NT2/D1 (cell line): ENCODE measurements at regions not wholly inside any gene's neighbourhood (a gene's known extent, or its start where the extent isn't known, plus 50 kb on each side); places are given as distances from the start of the nearest gene placed in this dataset.

ENCODE experiments used
- DNase-seq: peaks from one replicate; pipeline ENCODE4 v3.0.0-alpha.2; 2011; ENCODE audit warnings: low read depth, low spot score
- H3K27me3 ChIP-seq: 2 replicates; pipeline ENCODE4 v1.6.0; 2011; ENCODE audit warnings: mild to moderate bottlenecking; ENCODE audit not compliant: insufficient read length, insufficient read depth
- H3K36me3 ChIP-seq: 2 replicates; pipeline ENCODE4 v1.6.1; 2011; ENCODE audit warnings: mild to moderate bottlenecking, low read length, mixed read lengths; ENCODE audit not compliant: insufficient read depth, insufficient read length
- H3K4me1 ChIP-seq: 2 replicates; pipeline ENCODE4 v1.5.1; 2011; ENCODE audit not compliant: insufficient read depth, insufficient read length
- H3K4me3 ChIP-seq: 2 replicates; pipeline ENCODE4 v1.5.1; 2011; ENCODE audit warnings: low read depth; ENCODE audit not compliant: insufficient read length
- H3K9ac ChIP-seq: 2 replicates; pipeline ENCODE4 v1.6.0; 2011; ENCODE audit warnings: low read depth; ENCODE audit not compliant: insufficient read length
- H3K9me3 ChIP-seq: 2 replicates; pipeline ENCODE4 v1.5.1; 2011; ENCODE audit warnings: mild to moderate bottlenecking, low read length; ENCODE audit not compliant: insufficient read depth
- SUZ12 ChIP-seq: IDR thresholded peaks from 2 replicates; pipeline ENCODE4 v1.6.1; 2011; ENCODE audit not compliant: insufficient read length, insufficient read depth; ENCODE audit errors: extremely low read depth
- YY1 ChIP-seq: IDR thresholded peaks from 2 replicates; pipeline ENCODE4 v1.6.1; 2011; ENCODE audit not compliant: insufficient read length, insufficient read depth
- ZNF274 ChIP-seq: IDR thresholded peaks from 2 replicates; pipeline ENCODE4 v1.6.1; 2011; ENCODE audit warnings: mild to moderate bottlenecking, low read depth, low read length

DNA sequence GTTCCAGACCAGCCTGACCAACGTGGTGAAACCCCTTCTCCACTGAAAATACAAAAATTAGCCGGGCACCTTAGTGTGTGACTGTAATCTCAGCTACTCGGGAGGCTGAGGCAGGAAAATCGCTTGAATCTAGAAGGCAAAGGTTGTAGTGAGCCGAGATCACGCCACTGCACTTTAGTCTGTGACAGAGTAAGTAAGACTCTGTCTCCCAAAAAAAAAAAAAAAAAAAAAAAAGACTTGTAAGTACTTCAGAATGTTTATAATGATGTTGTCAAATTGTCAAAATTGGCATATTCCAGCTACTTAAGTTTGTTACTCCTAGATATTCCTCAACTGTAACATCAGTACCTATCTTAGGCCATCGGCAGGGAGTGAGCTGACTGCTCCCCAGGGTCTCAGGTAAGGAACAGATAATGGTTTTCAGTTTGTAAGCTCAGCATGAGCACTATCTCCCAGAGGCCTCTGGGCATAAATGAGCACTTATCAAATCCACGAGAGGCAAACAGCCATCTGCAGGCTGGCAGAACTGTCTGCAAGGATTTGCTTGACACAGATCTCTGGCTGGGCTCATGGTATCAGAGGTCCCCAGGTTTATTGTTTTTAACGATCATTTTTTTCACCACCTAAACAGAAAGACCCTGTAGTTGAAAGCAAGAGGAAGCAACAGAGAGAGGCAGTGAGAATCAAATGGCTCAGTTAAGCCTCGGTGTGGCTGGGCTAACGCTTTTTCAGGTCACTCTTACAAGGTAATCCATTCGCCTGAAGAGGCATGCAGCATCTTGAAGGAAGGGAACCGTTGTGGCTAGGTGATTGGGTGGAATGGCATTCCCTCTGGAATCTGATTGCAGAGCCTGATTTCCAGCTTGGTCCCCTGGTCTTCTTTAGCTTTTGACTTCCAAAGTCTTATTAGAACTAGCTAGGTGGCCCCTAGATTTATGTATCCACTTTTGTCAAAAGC, 115.9 kb downstream of the LY86 start:
- Histone ChIP-seq H3K4me1 (peaks cover 1% of the 10 kb centered on the region), H3K27me3 (no peaks in the 10 kb centered on the region), H3K9me3 (no peaks in the 10 kb centered on the region), H3K4me3 (no peak overlapping the region), H3K36me3 (no peaks in the 10 kb centered on the region), H3K9ac (no peak overlapping the region)
- TF ChIP-seq ZNF274, result no peak
- no peak for TF ChIP-seq SUZ12
- no peak for TF ChIP-seq YY1
- no peak for DNase-seq

DNA sequence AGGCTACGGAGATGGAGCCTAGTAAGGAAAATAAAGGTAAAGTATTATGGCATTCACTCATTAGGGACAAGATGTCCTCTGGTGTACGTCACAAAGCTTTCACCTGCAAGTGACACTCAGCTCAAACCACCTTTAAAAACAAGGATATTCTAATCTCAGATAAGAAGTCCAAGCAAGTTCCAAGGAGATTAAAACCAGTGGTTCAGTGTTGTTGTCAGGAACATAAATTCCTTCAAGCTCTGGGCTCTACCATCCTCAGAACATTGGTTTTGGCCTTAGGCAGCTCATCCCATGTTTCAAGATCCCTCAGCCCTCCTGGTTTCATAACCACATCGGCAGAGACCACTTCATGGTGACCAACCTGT, 116.5 kb downstream of the LY86 start:
- Histone ChIP-seq H3K9ac (no peak overlapping the region), H3K9me3 (no peaks in the 10 kb centered on the region), H3K36me3 (no peaks in the 10 kb centered on the region), H3K4me3 (no peak overlapping the region), H3K4me1 (no peaks in the 10 kb centered on the region), H3K27me3 (no peaks in the 10 kb centered on the region)
- no peak for DNase-seq
- no peak for TF ChIP-seq SUZ12
- TF ChIP-seq YY1, result no peak
- no peak for TF ChIP-seq ZNF274

DNA sequence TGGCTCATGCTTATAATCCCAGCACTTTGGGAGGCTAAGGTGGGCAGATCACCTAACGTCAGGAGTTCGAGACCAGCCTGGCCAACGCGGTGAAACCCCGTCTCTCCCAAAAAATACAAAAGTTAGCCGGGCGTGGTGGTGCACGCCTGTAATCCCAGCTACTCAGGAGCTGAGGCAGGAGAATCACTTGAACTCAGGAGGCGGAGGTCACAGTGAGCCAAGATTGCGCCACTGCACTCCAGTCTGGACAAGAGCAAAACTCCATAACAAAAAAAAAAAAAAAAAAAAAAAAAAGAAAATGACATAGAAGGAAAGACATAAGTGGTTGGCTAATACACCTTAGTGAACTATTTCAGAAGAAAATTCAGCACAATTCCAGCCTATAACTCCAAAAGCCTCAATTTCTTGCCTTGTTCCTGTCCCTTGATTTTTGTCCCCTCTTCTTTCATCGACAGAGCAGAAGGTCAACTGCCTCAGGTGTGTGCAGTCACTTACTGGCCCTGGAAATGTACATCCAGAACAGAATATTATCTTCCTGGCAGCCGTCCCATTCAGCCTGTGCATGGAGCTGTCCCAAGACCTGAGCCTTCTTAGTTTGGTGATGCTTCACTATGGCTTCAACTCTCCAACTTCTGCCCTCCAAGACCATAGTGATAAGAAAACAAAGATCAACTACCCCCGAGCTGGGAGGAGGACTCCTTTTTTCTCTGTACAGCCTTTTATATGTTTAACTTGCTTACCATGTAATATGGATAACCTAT, 117.6 kb downstream of the LY86 start:
- no peaks in the 10 kb centered on the region for H3K4me1 ChIP-seq
- TF ChIP-seq YY1 (no peak), SUZ12 (no peak), ZNF274 (no peak)
- no peaks in the 10 kb centered on the region for H3K27me3 ChIP-seq
- no peaks in the 10 kb centered on the region for H3K36me3 ChIP-seq
- H3K4me3 ChIP-seq, result no peak overlapping the region
- no peaks in the 10 kb centered on the region for H3K9me3 ChIP-seq
- H3K9ac ChIP-seq, result no peak overlapping the region
- DNase-seq, result no peak

DNA sequence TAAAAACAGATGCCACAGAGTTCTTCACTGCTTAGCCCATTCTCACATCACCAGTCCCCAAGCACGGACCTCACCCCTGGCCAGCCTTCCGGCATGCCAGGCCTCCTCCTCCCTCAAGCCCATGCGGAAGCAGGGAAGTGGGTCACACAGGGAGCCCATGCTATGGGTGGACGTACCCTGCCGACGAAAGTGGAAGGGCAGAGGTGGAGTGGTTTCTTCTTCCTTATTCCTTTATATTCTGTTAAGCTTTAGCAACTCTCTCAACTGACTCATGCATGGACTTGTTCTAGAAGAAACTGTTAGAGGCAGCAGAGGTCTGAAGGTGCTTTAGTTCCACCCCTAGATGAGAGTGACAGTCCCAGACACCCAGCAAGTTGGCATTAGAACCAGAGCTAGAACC, 118.6 kb downstream of the LY86 start:
- H3K4me3 ChIP-seq, result no peak overlapping the region
- H3K9ac ChIP-seq, result no peak overlapping the region
- no peaks in the 10 kb centered on the region for H3K9me3 ChIP-seq
- DNase-seq, result no peak
- no peak for TF ChIP-seq YY1
- no peak for TF ChIP-seq ZNF274
- H3K27me3 ChIP-seq, result no peaks in the 10 kb centered on the region
- no peaks in the 10 kb centered on the region for H3K36me3 ChIP-seq
- H3K4me1 ChIP-seq, result no peaks in the 10 kb centered on the region

DNA sequence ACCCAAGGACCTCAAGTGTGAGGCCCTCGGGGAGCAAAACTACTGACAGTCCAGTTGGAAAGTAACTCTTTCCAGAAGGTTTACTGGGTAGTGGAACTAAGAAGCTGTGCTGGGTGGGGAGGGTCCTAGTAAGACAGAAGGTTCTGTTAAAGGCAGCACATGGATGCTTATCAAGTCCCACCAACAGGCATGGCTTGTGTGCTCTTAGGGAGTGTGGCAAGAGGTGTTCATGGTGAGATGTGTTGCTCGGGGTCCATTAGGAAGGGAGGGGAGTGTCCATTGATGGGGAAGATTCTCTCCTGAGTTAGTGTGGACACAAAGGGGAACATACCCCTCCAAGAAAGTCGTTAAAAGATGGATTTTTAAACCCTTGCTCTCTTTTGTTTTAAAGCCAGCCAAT, 120.6 kb downstream of the LY86 start:
- TF ChIP-seq ZNF274 (no peak), SUZ12 (no peak), YY1 (no peak)
- peaks cover 6% of the 10 kb centered on the region for H3K4me1 ChIP-seq
- no peak overlapping the region for H3K9ac ChIP-seq
- no peaks in the 10 kb centered on the region for H3K36me3 ChIP-seq
- no peaks in the 10 kb centered on the region for H3K9me3 ChIP-seq
- no peak overlapping the region for H3K4me3 ChIP-seq
- no peaks in the 10 kb centered on the region for H3K27me3 ChIP-seq
- no peak for DNase-seq

DNA sequence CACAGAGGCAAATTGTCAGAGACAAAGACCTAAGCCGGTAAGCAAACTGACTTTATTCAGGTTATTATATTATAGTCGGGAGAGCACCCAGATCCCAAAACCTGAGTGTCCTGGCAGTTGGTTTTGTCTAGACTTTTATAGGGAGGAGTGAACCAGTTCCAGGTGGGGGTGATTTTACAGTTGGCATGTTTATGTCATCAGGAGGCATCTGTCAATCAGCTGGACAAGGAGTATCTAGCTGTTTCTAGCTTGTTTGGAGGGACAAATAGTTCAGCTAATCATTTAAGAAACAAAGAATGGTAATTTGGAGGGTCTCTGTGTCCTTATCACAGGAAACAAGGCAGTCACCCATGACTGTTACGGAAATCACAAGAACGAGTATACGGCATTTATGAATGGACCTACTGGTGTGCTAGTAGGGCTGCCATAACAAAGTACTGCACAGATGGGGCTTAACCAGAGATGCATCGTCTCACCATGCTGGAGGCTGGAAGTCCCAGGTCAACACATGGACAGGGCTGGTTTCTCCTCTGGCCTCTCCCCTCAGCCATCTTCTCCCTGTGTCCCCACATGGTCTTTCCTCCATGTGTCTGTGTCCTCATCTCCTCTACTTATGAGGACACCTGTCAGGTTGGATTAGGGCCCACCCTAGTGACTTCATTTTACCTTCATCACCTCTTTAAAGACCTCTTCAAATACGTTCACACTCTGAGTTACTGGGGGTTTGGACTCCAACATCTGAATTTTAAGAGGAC, 122.7 kb downstream of the LY86 start:
- Histone ChIP-seq H3K27me3 (no peaks in the 10 kb centered on the region), H3K9me3 (no peaks in the 10 kb centered on the region), H3K9ac (no peak overlapping the region), H3K36me3 (no peaks in the 10 kb centered on the region), H3K4me3 (no peak overlapping the region), H3K4me1 (peaks cover 6% of the 10 kb centered on the region)
- DNase-seq, result no peak
- TF ChIP-seq ZNF274, result no peak
- TF ChIP-seq YY1, result no peak
- no peak for TF ChIP-seq SUZ12

DNA sequence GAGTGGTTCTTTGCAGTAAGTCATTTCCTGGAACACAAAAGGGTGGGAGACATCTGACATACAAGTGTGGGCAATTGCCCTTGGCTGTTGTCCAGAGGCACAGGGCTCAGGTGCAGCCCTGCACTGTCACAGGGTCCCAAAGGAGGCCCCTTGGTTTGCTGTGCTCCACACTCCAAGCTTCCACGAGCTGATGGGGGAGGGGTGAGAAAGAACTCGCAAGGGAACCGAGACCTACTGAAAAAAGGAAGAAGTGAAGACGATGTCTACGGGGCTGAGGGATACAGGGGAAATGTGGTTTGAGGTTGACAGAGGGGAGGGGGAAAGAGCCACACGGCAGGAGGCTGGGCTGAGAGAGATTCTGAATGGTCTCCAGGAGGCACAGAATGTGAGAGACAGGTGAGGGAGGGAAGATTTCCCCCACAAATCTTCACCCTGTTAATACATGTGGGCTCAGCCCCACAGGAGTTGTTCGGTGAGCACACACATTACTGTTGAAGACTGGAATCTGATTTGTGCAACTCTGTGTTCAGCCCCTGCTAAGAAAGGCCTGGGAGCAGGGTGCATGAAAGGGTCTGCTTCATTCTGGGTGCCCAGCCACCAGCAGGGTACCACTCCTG, 123.4 kb downstream of the LY86 start:
- H3K4me3 ChIP-seq, result no peak overlapping the region
- H3K9me3 ChIP-seq, result no peaks in the 10 kb centered on the region
- H3K27me3 ChIP-seq, result no peaks in the 10 kb centered on the region
- H3K36me3 ChIP-seq, result no peaks in the 10 kb centered on the region
- no peak overlapping the region for H3K9ac ChIP-seq
- TF ChIP-seq SUZ12 (no peak), YY1 (no peak), ZNF274 (no peak)
- H3K4me1 ChIP-seq, result peaks cover 6% of the 10 kb centered on the region
- DNase-seq, result no peak
